ENCODE measurements at regions not wholly inside any gene's neighbourhood (a gene's known extent, or its start where the extent isn't known, plus 50 kb on each side); places are given as distances from the start of the nearest gene placed in this dataset.

DNA sequence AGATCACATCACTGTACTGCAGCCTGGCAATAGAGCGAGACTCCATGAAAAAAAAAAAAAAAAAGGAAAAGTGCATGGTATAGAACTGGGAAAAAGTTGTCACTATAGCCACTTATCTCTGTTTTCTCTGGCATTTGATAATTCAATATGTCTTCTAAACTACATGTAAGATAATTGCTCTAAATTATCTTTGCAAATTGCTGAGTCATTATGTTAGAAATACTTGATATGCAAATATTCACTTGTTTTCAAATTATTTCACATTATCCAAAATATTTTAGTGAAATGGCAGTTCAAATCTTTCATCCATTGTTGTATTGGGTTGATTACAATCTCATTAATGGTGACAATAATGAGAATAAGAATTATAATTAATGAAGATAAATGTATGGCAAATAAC lies 1455.1 kb downstream of the KCNT2 start:
- H3K4me3 ChIP-seq (ENCODE audit: low read depth, low read length) = no peak overlapping the region
- no peak for DNase-seq (ENCODE audit: low read depth)
- TF ChIP-seq, protein P1, sequence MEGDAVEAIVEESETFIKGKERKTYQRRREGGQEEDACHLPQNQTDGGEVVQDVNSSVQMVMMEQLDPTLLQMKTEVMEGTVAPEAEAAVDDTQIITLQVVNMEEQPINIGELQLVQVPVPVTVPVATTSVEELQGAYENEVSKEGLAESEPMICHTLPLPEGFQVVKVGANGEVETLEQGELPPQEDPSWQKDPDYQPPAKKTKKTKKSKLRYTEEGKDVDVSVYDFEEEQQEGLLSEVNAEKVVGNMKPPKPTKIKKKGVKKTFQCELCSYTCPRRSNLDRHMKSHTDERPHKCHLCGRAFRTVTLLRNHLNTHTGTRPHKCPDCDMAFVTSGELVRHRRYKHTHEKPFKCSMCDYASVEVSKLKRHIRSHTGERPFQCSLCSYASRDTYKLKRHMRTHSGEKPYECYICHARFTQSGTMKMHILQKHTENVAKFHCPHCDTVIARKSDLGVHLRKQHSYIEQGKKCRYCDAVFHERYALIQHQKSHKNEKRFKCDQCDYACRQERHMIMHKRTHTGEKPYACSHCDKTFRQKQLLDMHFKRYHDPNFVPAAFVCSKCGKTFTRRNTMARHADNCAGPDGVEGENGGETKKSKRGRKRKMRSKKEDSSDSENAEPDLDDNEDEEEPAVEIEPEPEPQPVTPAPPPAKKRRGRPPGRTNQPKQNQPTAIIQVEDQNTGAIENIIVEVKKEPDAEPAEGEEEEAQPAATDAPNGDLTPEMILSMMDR (IDR thresholded peaks at IDR 0.05; ENCODE audit: insufficient read depth, low read depth, low read length) = no peak

DNA sequence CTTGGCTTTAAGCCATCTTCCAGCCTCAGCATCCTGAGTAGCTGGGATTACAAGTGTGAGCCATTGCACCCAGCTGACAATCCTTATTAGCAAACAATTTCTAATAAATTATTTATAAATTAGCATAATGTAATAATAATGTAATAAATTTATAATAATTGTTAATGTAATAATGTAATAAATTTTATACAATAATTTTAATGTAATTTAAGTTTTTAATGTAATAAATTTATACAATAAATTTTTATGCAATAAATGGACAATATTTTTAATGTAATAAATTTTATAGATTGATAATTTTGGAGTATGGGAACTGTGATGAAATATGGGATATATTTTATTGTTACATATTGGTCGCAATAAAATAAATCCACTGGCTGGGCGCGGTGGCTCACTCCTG lies 1457.5 kb downstream of the KCNT2 start:
- TF ChIP-seq, protein P1 (IDR thresholded peaks at IDR 0.05; ENCODE audit: insufficient read depth, low read depth, low read length) = no peak
- no peak for DNase-seq (ENCODE audit: low read depth)

DNA sequence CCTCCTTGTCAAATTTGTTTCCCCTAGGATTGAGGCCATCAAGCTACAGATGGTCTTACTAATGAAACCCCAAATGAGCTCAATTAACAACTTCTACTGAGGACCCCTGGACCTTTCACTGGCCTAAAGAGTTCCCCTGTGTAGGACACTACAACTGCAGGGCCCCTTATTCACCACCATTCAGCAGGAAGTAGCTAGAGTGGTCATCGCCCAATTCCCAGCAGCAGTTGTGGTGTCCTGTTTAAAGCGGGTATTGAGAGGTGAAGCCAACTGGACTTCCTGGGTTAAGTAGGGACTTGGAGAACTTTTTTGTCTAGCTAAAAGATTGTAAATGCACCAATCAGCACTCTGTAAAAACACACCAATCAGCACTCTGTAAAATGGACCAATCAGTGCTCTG lies 1466.9 kb downstream of the KCNT2 start:
- TF ChIP-seq, protein P1 (IDR thresholded peaks at IDR 0.05; ENCODE audit: insufficient read depth, low read depth, low read length) = no peak
- no peak overlapping the region for H3K4me3 ChIP-seq (ENCODE audit: low read depth, low read length)
- DNase-seq (ENCODE audit: low read depth) = no peak

More for the DNA sequence above, 1457.5 kb downstream of the KCNT2 start:
- H3K4me3 ChIP-seq (ENCODE audit: low read depth, low read length) = no peak overlapping the region

DNA sequence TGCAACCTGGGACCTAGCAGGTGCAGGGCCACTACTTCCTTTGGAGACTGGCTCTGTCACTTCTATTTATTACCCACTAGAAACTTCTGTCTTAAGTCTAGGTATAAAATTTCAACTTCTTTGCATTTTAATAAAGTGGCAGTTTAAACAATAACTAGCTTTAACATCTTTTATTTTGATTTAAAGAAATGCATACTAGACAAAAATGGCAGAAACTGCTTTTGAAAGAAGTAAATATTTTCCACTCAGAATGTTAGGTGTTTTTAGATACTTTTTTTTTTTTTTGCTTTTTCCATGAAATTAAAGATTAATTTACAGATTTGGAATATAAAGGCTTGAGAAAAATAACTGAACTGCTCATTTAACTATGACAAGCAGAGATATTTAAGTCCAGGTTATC lies 1477.6 kb downstream of the KCNT2 start:
- TF ChIP-seq, protein P1 (IDR thresholded peaks at IDR 0.05; ENCODE audit: insufficient read depth, low read depth, low read length) = no peak
- H3K4me3 ChIP-seq (ENCODE audit: low read depth, low read length) = no peak overlapping the region
- no peak for DNase-seq (ENCODE audit: low read depth)

DNA sequence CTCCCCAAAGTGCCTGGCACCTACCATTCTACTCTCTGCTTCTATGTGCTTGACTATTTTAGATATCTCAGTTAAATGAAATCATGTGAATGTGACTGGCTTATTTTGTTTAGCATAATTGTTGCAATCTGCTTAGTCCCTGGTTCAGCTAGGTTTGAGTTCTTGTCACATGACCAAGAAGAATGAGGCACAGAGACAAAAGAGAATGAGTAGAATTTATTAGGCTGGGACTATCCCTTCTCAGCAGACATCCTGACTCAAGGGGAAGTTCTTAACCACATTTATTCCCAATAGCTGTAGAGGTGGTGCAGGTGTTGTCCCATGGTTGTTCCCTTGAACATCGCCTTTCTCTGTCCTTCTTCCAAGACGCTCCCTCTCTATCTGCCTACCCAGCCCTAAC lies 1485.7 kb downstream of the KCNT2 start:
- TF ChIP-seq, protein P1 (IDR thresholded peaks at IDR 0.05; ENCODE audit: insufficient read depth, low read depth, low read length) = no peak
- DNase-seq (ENCODE audit: low read depth) = no peak
- H3K4me3 ChIP-seq (ENCODE audit: low read depth, low read length) = no peak overlapping the region

DNA sequence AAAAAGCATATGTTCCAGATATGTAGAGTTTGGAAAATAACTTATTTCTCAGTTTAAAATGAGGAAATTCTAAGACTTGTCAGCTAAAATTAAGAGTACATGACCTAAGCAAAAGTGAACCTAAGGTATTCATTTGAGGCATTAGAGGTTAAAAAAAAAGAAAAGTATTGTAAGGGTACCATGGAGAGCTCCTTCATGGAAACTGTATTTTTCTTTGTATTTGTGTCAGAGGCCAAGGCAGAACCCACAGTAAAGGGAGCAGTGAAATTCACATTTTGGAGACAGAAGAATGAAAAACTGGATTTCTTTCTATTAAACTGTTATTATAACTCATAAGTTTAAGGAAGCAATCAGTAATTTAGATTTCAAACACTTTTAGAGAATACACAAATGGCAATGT lies 1494.8 kb downstream of the KCNT2 start:
- DNase-seq (ENCODE audit: low read depth) = no peak
- H3K4me3 ChIP-seq (ENCODE audit: low read depth, low read length) = no peak overlapping the region
- TF ChIP-seq, protein P1 (IDR thresholded peaks at IDR 0.05; ENCODE audit: insufficient read depth, low read depth, low read length) = no peak

DNA sequence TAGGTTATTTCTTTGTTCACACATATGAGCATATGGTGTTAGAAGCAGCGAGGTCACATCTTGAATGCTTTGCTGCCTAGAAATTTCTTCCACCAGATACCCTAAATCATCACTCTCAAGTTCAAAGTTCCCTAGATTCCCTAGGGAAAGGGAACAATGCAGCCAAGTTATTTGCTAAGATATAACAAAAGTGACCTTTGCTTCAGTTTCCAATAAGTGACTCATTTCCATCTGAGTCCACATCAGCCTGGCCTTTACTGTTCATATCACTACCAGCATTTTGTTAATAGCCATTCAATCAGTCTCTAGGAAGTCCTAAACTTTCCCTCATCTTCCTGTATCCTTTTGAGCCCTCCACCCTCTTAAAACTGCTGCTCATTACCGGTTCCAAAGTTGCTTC lies 1502.5 kb downstream of the KCNT2 start:
- H3K4me3 ChIP-seq (ENCODE audit: low read depth, low read length) = no peak overlapping the region
- no peak for DNase-seq (ENCODE audit: low read depth)
- TF ChIP-seq, protein P1 (IDR thresholded peaks at IDR 0.05; ENCODE audit: insufficient read depth, low read depth, low read length) = no peak

All from fibroblast of villous mesenchyme (primary cell).